Stimulated activated CD8-positive, alpha-beta memory T cell treated with anti-CD3 and anti-CD28 coated beads, Interleukin-15, amount 100 ng/mL, for 24 hours (primary cell): ENCODE measurements at regions not wholly inside any gene's neighbourhood (a gene's known extent, or its start where the extent isn't known, plus 50 kb on each side); places are given as distances from the start of the nearest gene placed in this dataset.
"Not testable (repeated sequence)": the region's sequence is repeated elsewhere in the genome, so short reads cannot be mapped to it uniquely, and the experiment has no call there.

Experiments
- DNase-seq: peaks from one replicate; pipeline ENCODE4 v3.0.0-alpha.2; 2020; ENCODE audit warnings: low read depth

- DNase-seq, result no peak
These were observed 612.8 kb downstream of the RNF144A start for GRCh38 chr2:7530001-7530400.

- DNase-seq, result no peak
These were observed 621.9 kb downstream of the RNF144A start for GRCh38 chr2:7539077-7539476.

- DNase-seq, result no peak
These were observed 622.5 kb downstream of the RNF144A start for GRCh38 chr2:7539760-7540159.

- DNase-seq, result no peak
These were observed 635.8 kb downstream of the RNF144A start for GRCh38 chr2:7552825-7553570.

DNA sequence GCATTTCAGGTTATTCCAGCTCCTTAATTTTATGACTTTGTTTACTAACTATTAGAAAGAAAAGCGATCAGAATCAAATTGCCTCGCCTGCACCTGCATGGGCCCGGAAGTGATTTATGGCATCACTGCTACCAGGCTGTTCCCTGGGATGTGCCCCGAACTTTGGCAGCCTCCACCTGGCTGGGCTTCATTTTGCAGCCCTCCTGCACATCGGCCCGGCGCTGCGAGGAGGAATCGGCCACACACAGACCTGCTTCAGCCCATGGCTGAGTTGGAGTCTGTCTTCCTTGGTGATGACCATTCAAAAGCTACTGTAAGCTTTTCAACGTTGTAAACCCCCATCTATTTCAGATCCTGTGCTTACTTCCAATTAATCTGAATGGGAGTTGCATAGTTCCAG is 638.0 kb downstream of the RNF144A start:
- no peak for DNase-seq

DNA sequence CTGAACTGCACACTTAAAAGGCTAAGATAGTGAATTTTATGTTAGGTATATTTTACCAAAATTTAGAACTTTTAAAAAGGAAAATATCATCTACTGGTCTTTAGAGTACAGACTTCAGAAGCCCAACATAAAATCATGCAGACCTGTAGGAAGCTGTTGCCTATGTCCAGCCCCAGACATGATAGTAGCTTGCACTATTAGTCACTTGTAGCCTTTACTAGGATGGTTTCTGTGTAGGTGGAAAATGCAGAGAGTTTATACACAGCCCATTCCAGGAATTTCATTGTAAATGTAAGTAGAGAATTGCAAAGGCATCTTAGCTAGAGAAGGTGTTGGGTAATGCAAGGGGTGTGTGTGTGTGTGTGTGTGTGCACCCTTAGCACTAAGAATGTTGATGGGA is 640.2 kb downstream of the RNF144A start:
- DNase-seq, result no peak

- no peak for DNase-seq
These were observed 642.6 kb downstream of the RNF144A start for GRCh38 chr2:7559791-7560190.

- no peak for DNase-seq
These were observed 649.2 kb downstream of the RNF144A start for GRCh38 chr2:7566382-7566881.

DNA sequence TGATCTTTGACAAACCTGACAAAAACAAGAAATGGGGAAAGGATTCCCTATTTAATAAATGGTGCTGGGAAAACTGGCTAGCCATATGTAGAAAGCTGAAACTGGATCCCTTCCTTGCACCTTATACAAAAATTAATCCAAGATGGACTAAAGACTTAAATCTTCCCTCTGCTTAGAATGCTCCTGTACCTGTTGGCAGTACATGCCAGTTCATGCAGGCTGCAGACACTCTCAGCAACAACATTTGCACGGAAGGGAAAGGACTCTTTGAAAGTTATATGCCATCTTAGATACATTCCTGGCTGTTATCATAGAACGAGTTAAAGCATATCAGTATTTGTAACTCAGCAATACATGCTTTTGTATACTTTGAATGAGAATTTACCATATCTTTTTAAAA is 649.9 kb downstream of the RNF144A start:
- DNase-seq, result not testable (repeated sequence)

- DNase-seq, result peak; percentile 22
These were observed 650.4 kb downstream of the RNF144A start for GRCh38 chr2:7567646-7568045.

- DNase-seq, result no peak
These were observed 653.0 kb downstream of the RNF144A start for GRCh38 chr2:7570247-7570646.

GRCh38 chr2:7571701-7572100 is 654.5 kb downstream of the RNF144A start:
- no peak for DNase-seq

DNA sequence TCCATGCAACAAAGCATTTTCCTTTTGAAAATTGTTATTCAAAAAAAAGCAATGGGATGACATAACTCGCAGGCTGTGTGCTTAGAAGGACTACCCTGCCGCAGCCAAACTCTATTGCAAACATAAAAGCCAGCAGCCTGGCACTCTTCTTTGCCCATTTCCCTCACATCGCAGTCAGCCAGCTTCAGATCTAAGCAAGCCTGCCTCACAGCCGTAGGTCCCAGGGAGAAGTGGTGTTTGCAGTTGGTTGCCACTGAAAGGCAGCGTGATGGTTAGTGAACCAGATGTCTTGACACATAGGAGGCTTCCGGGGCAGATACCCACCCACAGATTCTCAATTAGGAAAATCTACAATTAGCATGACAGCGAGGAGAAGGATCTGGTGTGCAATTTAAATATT is 655.2 kb downstream of the RNF144A start:
- no peak for DNase-seq

- DNase-seq, result no peak
These were observed 656.1 kb downstream of the RNF144A start for GRCh38 chr2:7573166-7573825.

GRCh38 chr2:7574385-7574784 is 657.2 kb downstream of the RNF144A start:
- DNase-seq, result no peak

GRCh38 chr2:7577769-7578168 is 660.6 kb downstream of the RNF144A start:
- DNase-seq, result no peak

- no peak for DNase-seq
These were observed 666.8 kb downstream of the RNF144A start for GRCh38 chr2:7584017-7584416.

- no peak for DNase-seq
These were observed 669.7 kb downstream of the RNF144A start for GRCh38 chr2:7586898-7587297.

DNA sequence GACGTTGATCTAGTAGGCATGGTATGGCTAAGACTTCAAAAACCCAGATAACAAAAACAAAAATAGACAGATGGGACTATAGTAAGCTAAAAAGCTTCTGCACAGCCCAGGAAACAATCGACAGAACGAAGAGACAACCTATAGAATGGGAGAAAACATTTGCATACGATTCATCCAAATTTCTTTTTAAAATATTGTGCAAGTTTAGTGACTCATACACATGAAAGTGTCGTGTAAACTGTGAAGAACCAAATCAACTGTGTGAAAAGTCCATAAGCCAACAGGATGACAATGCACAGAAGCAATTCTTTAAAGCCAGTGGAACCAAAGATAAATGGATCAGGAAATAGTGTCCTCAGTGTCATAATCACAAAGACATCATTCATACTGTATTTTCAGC is 671.1 kb downstream of the RNF144A start:
- DNase-seq, result no peak

- DNase-seq, result no peak
These were observed 675.5 kb downstream of the RNF144A start for GRCh38 chr2:7592618-7593140.

GRCh38 chr2:7593360-7593759 is 676.1 kb downstream of the RNF144A start:
- no peak for DNase-seq

- DNase-seq, result no peak
These were observed 677.0 kb downstream of the RNF144A start for GRCh38 chr2:7594211-7594610.

DNA sequence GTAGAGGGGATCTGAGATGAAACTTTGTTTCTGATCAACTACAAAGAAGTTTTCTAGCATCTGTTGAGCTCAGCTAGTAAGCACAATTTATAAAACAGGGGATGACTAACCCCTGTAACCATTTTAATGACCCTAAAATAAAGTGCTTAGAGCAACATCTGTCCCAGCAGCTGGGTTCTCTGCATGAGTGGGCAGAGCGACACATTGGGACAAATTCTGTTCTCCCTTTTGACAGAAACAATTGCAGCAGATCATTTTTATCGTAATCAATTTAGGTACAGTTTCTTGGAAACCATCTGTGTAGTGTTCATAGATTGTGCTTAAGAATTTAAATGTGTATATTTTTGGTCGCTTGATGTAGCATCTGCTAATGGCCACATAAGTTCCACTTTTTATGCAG is 678.0 kb downstream of the RNF144A start:
- DNase-seq, result no peak
